LNCaP clone FGC (cell line): ENCODE measurements at regions not wholly inside any gene's neighbourhood (a gene's known extent, or its start where the extent isn't known, plus 50 kb on each side); places are given as distances from the start of the nearest gene placed in this dataset.

Source experiments
- DNase-seq: peaks from one replicate; pipeline ENCODE4 v3.0.0-alpha.2; 2011; ENCODE audit warnings: low read depth
- H3K4me3 ChIP-seq: 2 replicates; pipeline ENCODE4 v1.5.1; 2011; ENCODE audit warnings: mild to moderate bottlenecking, low read depth, low read length, control low read depth
- CTCF ChIP-seq: IDR thresholded peaks from 2 replicates; pipeline ENCODE4 v1.5.1; 2012; ENCODE audit warnings: mild to moderate bottlenecking; ENCODE audit not compliant: control insufficient read depth, insufficient read depth; ENCODE audit errors: extremely low read depth

DNA sequence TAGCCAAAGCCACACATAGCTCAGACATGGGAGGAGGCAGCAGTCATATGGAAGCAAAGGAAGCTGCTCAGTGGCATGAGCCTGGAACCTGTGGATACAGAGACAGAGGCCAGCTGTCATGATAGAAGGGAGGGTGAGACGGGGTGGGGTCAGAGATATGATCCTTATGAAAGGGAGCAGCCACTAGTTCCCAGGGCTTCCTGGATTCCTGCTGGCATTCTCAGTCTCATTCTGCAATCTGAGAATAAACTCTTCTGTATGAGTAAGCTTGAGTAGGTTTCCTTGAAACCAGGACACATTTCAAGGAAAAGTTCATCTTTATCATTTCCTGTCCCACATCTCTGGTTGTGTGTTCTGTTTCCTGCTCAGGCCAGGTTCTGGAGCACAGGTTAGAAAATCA lies 220.2 kb upstream of the SNX19 start:
- DNase-seq, result no peak
- H3K4me3 ChIP-seq, result no peak overlapping the region
- TF ChIP-seq CTCF, result no peak

DNA sequence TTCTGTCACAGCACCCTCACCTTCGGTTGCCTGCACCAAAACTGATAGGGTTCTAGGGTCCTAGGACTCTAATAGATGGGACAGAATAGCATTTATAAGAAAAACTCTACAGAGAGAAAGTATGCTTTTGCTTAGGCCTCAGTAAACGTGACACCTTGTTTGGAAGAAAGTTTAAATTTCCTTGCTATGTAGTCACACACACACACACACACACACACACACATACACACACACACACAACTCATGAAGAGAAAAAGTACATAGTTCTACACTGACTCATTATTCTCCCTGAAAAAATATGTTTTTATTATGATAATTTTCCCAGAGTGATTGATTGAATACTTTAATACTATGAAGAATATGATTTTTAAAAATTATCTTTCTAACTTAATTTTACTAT lies 220.8 kb upstream of the SNX19 start:
- DNase-seq, result no peak
- TF ChIP-seq CTCF, result no peak
- no peak overlapping the region for H3K4me3 ChIP-seq

GRCh38 chr11:131138731-131139130 lies 222.5 kb upstream of the SNX19 start:
- DNase-seq, result no peak
- no peak for TF ChIP-seq CTCF
- no peak overlapping the region for H3K4me3 ChIP-seq

DNA sequence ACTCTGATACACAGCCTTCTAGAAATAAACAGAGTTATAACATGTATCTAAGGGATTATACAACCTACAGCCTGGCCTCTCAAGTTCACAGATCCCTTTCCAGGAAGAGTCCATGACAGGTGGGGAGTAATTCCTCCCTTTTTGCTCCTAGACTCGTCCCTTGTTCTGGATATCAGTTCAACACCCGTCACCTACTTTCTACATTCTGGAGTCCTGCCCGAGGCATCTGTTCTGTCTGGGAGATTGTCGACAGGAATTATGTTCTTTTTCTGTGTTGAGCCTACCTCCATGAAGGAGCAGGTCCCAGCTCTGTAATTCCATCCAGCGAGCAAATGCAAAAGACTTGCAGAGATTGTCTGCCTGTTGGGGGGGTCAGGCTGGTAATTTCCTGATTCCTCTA lies 224.6 kb upstream of the NTM start:
- DNase-seq, result no peak
- H3K4me3 ChIP-seq, result no peak overlapping the region
- no peak for TF ChIP-seq CTCF

GRCh38 chr11:131146827-131147490 lies 223.5 kb upstream of the NTM start:
- H3K4me3 ChIP-seq, result no peak overlapping the region
- no peak for DNase-seq
- no peak for TF ChIP-seq CTCF

DNA sequence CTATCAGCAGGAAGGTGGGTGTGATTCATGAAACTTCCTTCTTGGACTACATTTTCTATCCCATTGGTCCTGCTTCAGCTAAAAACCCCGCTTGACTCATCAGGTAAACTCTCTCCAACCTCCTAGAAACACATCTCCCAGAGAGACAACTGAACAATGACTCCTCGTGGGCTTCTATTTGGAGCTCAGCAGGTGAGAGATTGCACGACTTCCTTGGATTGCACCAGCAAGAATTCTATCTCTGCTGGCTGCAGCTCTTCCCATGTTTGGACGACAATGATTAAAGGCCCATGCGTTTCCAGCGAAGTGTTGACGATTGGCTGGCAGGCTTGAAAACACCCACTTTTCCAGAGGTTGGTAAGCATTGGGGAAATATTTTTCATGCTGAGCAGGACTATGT lies 216.1 kb upstream of the NTM start:
- no peak overlapping the region for H3K4me3 ChIP-seq
- DNase-seq, result no peak
- no peak for TF ChIP-seq CTCF

DNA sequence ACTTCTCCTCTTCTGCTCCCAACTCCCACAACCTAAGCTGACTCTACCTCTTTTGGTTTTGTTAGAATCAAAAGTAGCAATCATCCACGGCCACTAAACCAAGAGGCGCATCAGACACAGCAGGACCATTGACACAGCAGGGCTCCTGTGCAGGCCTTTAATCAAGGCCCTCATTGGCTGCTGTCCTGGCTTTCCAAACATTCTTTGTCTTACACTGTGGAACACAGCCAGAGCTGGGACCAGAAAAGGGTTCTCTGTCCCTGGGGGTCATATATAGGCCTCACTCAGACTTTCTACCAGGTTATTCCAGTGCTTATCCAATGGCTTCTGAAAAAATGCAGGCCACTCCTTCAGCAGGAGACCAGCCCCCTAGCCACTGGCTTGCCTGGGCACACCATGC lies 212.7 kb upstream of the NTM start:
- DNase-seq, result no peak
- TF ChIP-seq CTCF, result no peak
- no peak overlapping the region for H3K4me3 ChIP-seq
